Femur (tissue), 1 donor: ENCODE measurements at regions not wholly inside any gene's neighbourhood (a gene's known extent, or its start where the extent isn't known, plus 50 kb on each side); places are given as distances from the start of the nearest gene placed in this dataset.

ENCODE experiments used
- DNase-seq: peaks from one replicate; pipeline ENCODE4 v3.0.0-alpha.2; 2017

DNA sequence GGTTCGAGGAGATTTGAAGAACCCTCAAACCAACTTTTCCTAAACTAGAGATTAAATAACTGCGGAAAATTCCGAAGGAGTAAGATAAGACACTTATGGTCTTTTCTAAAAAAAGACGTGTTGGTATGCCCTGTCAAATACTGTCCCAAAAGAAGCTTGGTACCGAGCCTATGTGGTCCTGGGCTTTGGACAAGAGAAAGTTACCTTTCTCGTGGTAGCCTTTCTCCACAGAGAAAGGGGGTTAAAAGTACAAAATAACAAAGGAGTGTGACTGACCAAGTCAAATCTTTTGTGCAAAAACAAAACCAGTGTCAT, 56.2 kb upstream of the JCAD start:
- DNase-seq, result no peak

DNA sequence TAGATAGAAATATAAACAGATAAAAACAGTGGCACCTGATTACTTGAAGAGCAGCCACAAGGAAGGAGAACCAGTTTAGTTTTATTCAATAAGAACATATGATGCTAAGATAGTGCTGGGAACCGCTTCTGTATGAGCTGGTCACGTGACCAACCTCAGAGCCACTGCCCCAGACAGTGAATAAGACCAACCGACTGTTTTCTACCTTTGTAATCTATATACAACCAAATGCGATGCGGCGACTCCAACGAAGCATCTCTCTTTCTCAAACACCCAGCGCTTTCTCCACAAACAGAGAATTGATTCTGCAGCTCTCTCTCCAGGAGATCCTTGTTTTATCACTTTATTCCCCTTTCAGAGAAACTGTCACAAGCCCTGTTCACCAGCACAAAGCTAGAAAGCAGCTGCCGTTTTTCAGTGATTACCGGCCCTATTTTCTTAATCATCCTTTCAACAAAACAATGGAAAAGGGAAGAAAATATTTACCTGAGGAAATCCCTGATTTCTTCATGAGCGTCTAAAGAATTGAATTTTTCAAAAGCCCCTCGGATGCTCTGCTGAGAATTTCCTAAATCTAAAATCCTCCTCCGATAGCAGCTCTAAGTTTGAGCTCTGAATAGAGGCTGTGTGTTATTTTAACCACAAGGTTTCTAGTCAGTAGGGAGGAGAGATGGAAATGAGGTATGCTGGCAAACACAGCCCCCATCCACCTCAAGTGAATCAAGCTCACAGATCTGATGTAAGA, 55.7 kb upstream of the JCAD start:
- no peak for DNase-seq

DNA sequence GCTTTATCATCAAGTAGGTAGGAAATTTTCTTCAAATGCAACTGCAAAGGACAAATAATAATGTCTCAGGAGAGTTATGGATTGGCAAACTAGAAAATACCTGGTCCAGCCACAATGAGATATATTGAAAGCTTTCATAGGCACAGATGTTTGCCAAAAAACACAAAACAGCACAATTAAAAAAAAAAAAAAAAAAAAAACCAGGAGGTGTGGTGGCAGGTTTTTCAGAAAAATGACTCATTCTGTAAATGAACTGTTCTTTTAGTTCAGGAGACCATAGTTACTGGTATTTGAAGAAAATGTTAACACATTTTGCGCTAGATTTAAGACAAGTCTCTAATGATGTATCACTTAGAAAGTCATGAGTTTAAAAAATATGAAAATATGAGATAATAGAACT, 55.0 kb upstream of the JCAD start:
- no peak for DNase-seq

DNA sequence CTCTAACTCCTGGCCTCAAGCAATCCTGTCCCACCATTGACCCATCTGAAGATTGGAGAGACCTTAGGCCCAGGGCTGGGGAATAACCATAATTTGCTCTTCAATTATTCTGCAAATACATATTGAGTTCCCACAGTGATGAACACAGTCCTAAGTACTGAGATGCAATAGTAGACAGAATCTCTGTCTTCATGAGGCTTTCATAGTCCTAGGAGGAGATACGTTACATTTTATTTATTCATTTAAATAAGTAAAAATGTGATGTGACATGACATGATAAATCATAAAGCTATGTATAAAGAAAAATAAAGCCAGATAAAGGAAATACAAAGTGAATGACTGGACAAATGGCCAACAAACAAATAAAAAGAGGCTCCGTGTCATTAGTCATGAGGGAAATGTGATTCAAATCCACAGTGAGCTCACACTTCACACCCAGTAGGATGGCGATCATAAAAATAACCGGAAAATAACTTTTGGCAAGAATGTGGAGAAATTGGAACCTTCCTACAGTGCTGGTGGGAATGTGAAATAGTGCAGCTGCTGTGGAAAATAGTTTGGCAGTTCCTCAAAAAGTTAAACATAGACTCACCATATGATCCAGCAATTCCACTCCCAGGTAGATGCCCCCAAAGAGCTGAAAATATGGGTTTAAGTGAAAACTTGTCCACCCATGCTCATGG, 52.1 kb upstream of the JCAD start:
- no peak for DNase-seq
